Activated CD8-positive, alpha-beta T cell treated with anti-CD3 and anti-CD28 coated beads for 36 hours (primary cell): ENCODE measurements at regions not wholly inside any gene's neighbourhood (a gene's known extent, or its start where the extent isn't known, plus 50 kb on each side); places are given as distances from the start of the nearest gene placed in this dataset.
"Not testable (repeated sequence)": the region's sequence is repeated elsewhere in the genome, so short reads cannot be mapped to it uniquely, and the experiment has no call there.

Source experiments
- ATAC-seq: fragments of 200-7000 bp; cut with Tn5 transposase; one replicate; pipeline ENCODE4 v1.10.0; 2021; ENCODE audit warnings: mild to moderate bottlenecking, moderate library complexity
- CTCF ChIA-PET: fragments of 350-600 bp; sonication (Branson Sonifier 250); formaldehyde crosslinking; loops from one replicate; lab custom pipeline; 2021; ENCODE audit warnings: antibody characterized with exemption; lab: Charles Lee
- POLR2A ChIA-PET: fragments of 350-600 bp; sonication (Branson Sonifier 250); formaldehyde crosslinking; loops from one replicate; lab custom pipeline; 2021; ENCODE audit warnings: antibody characterized with exemption; lab: Charles Lee
- DNase-seq: peaks from one replicate; pipeline ENCODE4 v3.0.0-alpha.2; 2020
- H3K27ac Mint-ChIP-seq: one replicate; pipeline ENCODE4 v1.8.0; 2021; ENCODE audit warnings: mild to moderate bottlenecking, mixed read lengths
- H3K27me3 Mint-ChIP-seq: one replicate; pipeline ENCODE4 v1.8.0; 2021; ENCODE audit warnings: mixed read lengths
- H3K36me3 Mint-ChIP-seq: one replicate; pipeline ENCODE4 v1.8.0; 2021; ENCODE audit warnings: low read depth, mixed read lengths
- H3K4me1 Mint-ChIP-seq: one replicate; pipeline ENCODE4 v1.8.0; 2021; ENCODE audit warnings: low read depth, mixed read lengths
- H3K4me3 Mint-ChIP-seq: one replicate; pipeline ENCODE4 v1.8.0; 2021; ENCODE audit warnings: mild to moderate bottlenecking, moderate library complexity, mixed read lengths
- H3K9me3 Mint-ChIP-seq: one replicate; pipeline ENCODE4 v1.8.0; 2021; ENCODE audit warnings: mixed read lengths
- intact Hi-C: fragments of 100-400 bp; cut with micrococcal nuclease; formaldehyde crosslinking; loops from one replicate; pipeline ENCODE4 v1.10.0; 2022
- TF ChIP-seq, protein P1 (sequence below): fragments of 200-600 bp; IDR thresholded peaks from one replicate; pipeline ENCODE4 v1.8.0; 2022; ENCODE audit warnings: antibody characterized with exemption, mild to moderate bottlenecking

DNA sequence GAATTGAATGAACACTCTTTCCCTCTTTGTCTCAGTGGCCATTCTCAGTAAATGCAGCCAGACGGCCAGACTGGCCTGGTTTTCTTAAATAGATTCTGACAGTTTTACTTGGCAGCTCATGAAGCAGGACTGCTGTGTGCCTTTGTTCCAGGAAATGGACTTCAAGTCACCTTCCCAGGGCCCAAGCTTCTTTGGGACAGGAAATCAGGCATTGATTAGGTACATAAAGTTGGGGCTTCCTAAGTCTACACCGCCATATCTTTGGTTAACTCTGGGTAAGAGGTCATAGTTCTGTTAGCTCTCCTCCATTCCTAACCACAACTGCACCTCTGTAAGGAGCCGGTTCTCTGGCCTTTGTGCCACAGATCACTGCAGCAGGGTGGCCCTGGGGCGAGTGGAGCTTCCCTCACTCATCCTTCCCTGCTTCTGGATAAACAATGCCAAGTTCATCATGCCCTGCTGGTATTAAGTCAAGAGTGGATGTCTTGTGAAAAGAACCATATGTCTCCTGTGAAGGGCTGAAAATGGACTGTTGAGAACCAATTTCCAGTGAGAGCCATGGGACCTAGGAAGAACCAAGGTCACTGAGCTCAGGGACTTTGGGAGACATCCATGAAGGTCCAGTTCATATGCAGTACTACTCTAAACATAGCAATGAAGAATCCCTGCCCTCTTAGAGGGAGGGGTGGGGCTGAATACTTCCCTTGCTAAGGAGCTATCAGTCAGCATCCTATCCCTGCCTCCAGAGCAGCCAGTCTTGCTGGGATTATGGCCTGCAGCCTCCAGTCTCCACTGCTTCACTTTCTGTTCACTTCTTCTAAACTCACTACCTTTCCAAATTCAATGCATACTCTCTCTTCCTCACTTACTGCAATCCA lies 122.6 kb upstream of the XPO1 start:
- CTCF ChIA-PET = interaction anchor here (1.0 to 2.0 kb wide), 5 partner anchors 8 to 234 kb away, joined by 3 to 9 read pairs (median 5); no protein-coding TSS in a partner anchor
- Mint-ChIP-seq H3K36me3 (no peaks in the 10 kb centered on the region), H3K27ac (peak overlapping the region; percentile 10), H3K9me3 (no peaks in the 10 kb centered on the region), H3K27me3 (no peaks in the 10 kb centered on the region), H3K4me1 (peaks cover 10% of the 10 kb centered on the region), H3K4me3 (no peak overlapping the region)
- TF ChIP-seq, protein P1, sequence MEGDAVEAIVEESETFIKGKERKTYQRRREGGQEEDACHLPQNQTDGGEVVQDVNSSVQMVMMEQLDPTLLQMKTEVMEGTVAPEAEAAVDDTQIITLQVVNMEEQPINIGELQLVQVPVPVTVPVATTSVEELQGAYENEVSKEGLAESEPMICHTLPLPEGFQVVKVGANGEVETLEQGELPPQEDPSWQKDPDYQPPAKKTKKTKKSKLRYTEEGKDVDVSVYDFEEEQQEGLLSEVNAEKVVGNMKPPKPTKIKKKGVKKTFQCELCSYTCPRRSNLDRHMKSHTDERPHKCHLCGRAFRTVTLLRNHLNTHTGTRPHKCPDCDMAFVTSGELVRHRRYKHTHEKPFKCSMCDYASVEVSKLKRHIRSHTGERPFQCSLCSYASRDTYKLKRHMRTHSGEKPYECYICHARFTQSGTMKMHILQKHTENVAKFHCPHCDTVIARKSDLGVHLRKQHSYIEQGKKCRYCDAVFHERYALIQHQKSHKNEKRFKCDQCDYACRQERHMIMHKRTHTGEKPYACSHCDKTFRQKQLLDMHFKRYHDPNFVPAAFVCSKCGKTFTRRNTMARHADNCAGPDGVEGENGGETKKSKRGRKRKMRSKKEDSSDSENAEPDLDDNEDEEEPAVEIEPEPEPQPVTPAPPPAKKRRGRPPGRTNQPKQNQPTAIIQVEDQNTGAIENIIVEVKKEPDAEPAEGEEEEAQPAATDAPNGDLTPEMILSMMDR = no peak
- no peak for ATAC-seq
- no peak for DNase-seq
- POLR2A ChIA-PET = no interaction called here
- intact Hi-C loops = no loop called here

DNA sequence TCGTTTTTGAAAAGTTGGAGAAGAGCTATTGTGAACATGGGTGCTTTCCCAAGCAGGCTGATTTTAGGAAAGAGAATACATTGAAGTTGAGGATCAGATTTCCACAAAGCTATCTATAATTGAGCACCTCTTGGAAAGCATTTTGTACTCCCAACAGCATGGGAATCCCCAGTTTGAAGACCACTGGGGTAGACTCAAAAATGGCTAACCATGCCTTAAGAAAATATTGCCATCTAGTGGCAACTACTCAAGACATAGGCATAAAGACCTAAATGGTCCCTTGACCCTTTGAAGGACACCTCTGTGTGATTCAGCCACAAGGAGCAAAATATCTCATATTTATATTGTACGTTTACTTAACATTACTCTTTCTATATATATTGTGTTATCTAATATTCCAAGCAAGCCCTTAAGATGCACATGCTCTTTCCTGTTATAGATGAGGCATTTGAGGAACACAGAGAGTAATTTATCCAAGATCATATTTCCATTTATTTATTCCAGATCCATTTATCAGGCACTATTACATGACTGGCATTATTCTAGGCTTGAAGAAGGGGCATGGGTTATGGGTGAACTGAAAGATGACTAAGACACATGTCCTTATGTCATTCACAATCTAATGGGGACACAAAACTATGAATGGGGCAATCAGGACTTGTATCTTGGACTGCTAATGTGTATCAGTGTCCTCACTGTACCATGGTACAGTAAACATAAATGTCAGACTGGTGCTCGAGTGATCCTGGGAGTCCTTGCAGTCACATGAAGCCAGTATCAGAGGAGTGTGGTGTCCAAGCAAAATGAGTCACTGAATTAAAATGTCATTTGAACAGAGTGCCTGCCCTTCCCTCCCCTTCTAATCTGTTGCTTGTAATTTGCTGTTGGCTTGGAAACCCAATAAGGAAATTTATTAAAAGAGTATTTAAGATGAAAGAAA lies 121.0 kb upstream of the XPO1 start:
- ChIA-PET CTCF (interaction anchor here (0.8 to 2.3 kb wide), 11 partner anchors 12 to 535 kb away, joined by 3 to 11 read pairs (median 4); partner anchors contain the start of gene XPO1), POLR2A (no interaction called here)
- peak; percentile 56 for ATAC-seq

DNA sequence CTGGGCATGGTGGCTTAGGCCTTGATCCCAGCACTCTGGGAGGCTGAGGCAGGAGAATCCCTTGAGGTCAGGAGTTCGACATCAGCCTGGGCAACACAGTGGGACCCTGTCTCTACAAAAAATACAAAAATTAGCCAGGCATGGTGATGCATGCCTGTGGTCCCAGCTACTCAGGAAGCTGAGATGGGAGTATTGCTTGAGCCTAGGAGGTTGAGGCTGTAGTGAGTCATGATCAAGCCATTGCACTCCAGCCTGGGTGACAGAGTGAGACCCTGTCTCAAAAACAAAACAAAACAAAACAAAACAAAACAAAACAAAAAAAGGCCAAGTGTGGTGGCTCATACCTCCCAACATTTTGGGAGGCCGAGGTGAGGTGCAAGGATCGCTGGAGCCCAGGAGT lies 111.8 kb upstream of the XPO1 start:
- DNase-seq, CTCF ChIA-PET, H3K4me3 Mint-ChIP-seq, H3K4me1 Mint-ChIP-seq, H3K27ac Mint-ChIP-seq, ATAC-seq, POLR2A ChIA-PET, H3K27me3 Mint-ChIP-seq, intact Hi-C loops, H3K36me3 Mint-ChIP-seq: not testable (repeated sequence)
- H3K9me3 Mint-ChIP-seq = peaks cover 14% of the 10 kb centered on the region

More for the DNA sequence above, 121.0 kb upstream of the XPO1 start:
- Mint-ChIP-seq H3K27ac (no peak overlapping the region), H3K9me3 (no peaks in the 10 kb centered on the region), H3K36me3 (no peaks in the 10 kb centered on the region), H3K4me1 (peaks cover 8% of the 10 kb centered on the region), H3K27me3 (no peaks in the 10 kb centered on the region), H3K4me3 (no peak overlapping the region)
- DNase-seq = no peak
- TF ChIP-seq, protein P1 = peak; percentile 54
- intact Hi-C loops = no loop called here

DNA sequence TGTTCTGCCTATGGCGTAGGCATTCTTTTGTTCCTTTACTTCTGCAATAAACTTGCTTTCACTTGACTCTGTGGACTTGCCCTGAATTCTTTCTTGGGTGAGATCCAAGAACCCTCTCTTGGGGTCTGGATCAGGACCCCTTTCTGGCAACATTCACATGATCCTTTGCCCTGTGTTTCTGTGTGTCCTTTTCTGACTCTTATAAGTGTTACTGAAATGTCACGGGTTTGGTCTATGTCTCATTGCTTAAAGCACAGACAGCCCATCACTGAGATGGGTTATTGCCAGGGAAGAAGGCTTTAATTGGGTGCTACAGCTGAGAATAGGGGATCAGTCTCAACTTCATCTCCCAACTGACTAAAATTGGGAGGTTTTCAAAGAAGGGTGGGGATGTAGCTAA lies 110.9 kb upstream of the XPO1 start:
- ChIA-PET POLR2A (no interaction called here), CTCF (no interaction called here)
- Mint-ChIP-seq H3K9me3 (peaks cover 14% of the 10 kb centered on the region), H3K27me3 (no peaks in the 10 kb centered on the region), H3K4me3 (no peak overlapping the region), H3K4me1 (no peaks in the 10 kb centered on the region), H3K36me3 (no peaks in the 10 kb centered on the region), H3K27ac (no peak overlapping the region)
- ATAC-seq (no peak), DNase-seq (no peak)
- intact Hi-C loops = no loop called here
- TF ChIP-seq, protein P1 = no peak

- H3K9me3 Mint-ChIP-seq = peaks cover 14% of the 10 kb centered on the region
- no peak overlapping the region for H3K4me3 Mint-ChIP-seq
- ATAC-seq (no peak), DNase-seq (no peak)
- H3K27ac Mint-ChIP-seq = no peak overlapping the region
- H3K4me1 Mint-ChIP-seq = no peaks in the 10 kb centered on the region
- intact Hi-C loops = no loop called here
- POLR2A ChIA-PET = no interaction called here
- CTCF ChIA-PET = interaction anchor here (1.6 kb wide), 1 partner anchor 11 kb away, joined by 4 read pairs; no protein-coding TSS in a partner anchor
- no peaks in the 10 kb centered on the region for H3K27me3 Mint-ChIP-seq
- no peaks in the 10 kb centered on the region for H3K36me3 Mint-ChIP-seq
- TF ChIP-seq, protein P1 = no peak
Observed at GRCh38 chr2:61647044-61647443, 108.9 kb upstream of the XPO1 start.
